ENCODE measurements at regions not wholly inside any gene's neighbourhood (a gene's known extent, or its start where the extent isn't known, plus 50 kb on each side); places are given as distances from the start of the nearest gene placed in this dataset.

GRCh38 chr2:8076448-8077342, 605.2 kb upstream of the ID2 start:
- peaks cover 3% of the 10 kb centered on the region for H3K9me3 ChIP-seq (ENCODE audit: low read depth, low read length, poor library complexity, severe bottlenecking)
- no peaks in the 10 kb centered on the region for H3K36me3 ChIP-seq (ENCODE audit: insufficient read depth, low read length, poor library complexity, severe bottlenecking)
- intact Hi-C loops (cut with micrococcal nuclease; ENCODE audit: unreplicated experiment) = no loop called here
- no peak overlapping the region for H3K4me3 ChIP-seq (ENCODE audit: low read depth, low read length, poor library complexity, severe bottlenecking)
- no peaks in the 10 kb centered on the region for H3K4me1 ChIP-seq (ENCODE audit: insufficient read depth, low read length, poor library complexity, severe bottlenecking)
- H3K27me3 ChIP-seq (replicated peaks; ENCODE audit: insufficient read depth, low read depth, low read length, poor library complexity) = no peaks in the 10 kb centered on the region
- POLR2A ChIA-PET (ENCODE audit: low non-redundant PET) = no interaction called here
- BruUV-seq (replicated peaks) = no TSS peak
- no peak for TF ChIP-seq CTCF (conservative IDR thresholded peaks at IDR 0.05; ENCODE audit: low read depth, low read length)
- no peak for TF ChIP-seq EZH2 (IDR thresholded peaks at IDR 0.05; ENCODE audit: borderline replicate concordance, low read depth, low read length, poor library complexity, severe bottlenecking)
- no peak overlapping the region for H3K27ac ChIP-seq (ENCODE audit: low read depth, low read length, poor library complexity, severe bottlenecking)
- CTCF ChIA-PET = no interaction called here
- DNase-seq (ENCODE audit: low spot score) = no peak

- Histone ChIP-seq H3K9me3 (ENCODE audit: low read depth, low read length, poor library complexity, severe bottlenecking) (peaks cover 3% of the 10 kb centered on the region), H3K27me3 (replicated peaks; ENCODE audit: insufficient read depth, low read depth, low read length, poor library complexity) (no peaks in the 10 kb centered on the region), H3K4me3 (ENCODE audit: low read depth, low read length, poor library complexity, severe bottlenecking) (no peak overlapping the region), H3K27ac (ENCODE audit: low read depth, low read length, poor library complexity, severe bottlenecking) (no peak overlapping the region), H3K36me3 (ENCODE audit: insufficient read depth, low read length, poor library complexity, severe bottlenecking) (no peaks in the 10 kb centered on the region), H3K4me1 (ENCODE audit: insufficient read depth, low read length, poor library complexity, severe bottlenecking) (no peaks in the 10 kb centered on the region)
- DNase-seq (ENCODE audit: low spot score) = no peak
- POLR2A ChIA-PET (ENCODE audit: low non-redundant PET) = no interaction called here
- CTCF ChIA-PET = no interaction called here
- TF ChIP-seq EZH2 (IDR thresholded peaks at IDR 0.05; ENCODE audit: borderline replicate concordance, low read depth, low read length, poor library complexity, severe bottlenecking) = no peak
- TF ChIP-seq CTCF (conservative IDR thresholded peaks at IDR 0.05; ENCODE audit: low read depth, low read length) = no peak
- intact Hi-C loops (cut with micrococcal nuclease; ENCODE audit: unreplicated experiment) = no loop called here
- no TSS peak for BruUV-seq (replicated peaks)
Measured at GRCh38 chr2:8078705-8079104, 603.2 kb upstream of the ID2 start.

- DNase-seq (ENCODE audit: low spot score) = no peak
- no peak overlapping the region for H3K27ac ChIP-seq (ENCODE audit: low read depth, low read length, poor library complexity, severe bottlenecking)
- H3K9me3 ChIP-seq (ENCODE audit: low read depth, low read length, poor library complexity, severe bottlenecking) = peaks cover 3% of the 10 kb centered on the region
- no peak overlapping the region for H3K4me3 ChIP-seq (ENCODE audit: low read depth, low read length, poor library complexity, severe bottlenecking)
- no peaks in the 10 kb centered on the region for H3K36me3 ChIP-seq (ENCODE audit: insufficient read depth, low read length, poor library complexity, severe bottlenecking)
- intact Hi-C loops (cut with micrococcal nuclease; ENCODE audit: unreplicated experiment) = no loop called here
- BruUV-seq (replicated peaks) = no TSS peak
- POLR2A ChIA-PET (ENCODE audit: low non-redundant PET) = no interaction called here
- no peak for TF ChIP-seq CTCF (conservative IDR thresholded peaks at IDR 0.05; ENCODE audit: low read depth, low read length)
- no peak for TF ChIP-seq EZH2 (IDR thresholded peaks at IDR 0.05; ENCODE audit: borderline replicate concordance, low read depth, low read length, poor library complexity, severe bottlenecking)
- H3K27me3 ChIP-seq (replicated peaks; ENCODE audit: insufficient read depth, low read depth, low read length, poor library complexity) = no peaks in the 10 kb centered on the region
- CTCF ChIA-PET = no interaction called here
- no peaks in the 10 kb centered on the region for H3K4me1 ChIP-seq (ENCODE audit: insufficient read depth, low read length, poor library complexity, severe bottlenecking)
Measured at GRCh38 chr2:8080063-8080462, 601.8 kb upstream of the ID2 start.
